Fibroblast of lung (primary cell): ENCODE measurements at regions not wholly inside any gene's neighbourhood (a gene's known extent, or its start where the extent isn't known, plus 50 kb on each side); places are given as distances from the start of the nearest gene placed in this dataset.

ENCODE experiments used
- DNase-seq, 2 donors: peaks; one replicate each; pipeline versions ENCODE4 v3.0.0 to v3.0.0-alpha.2; 2010; ENCODE audit warnings: low read depth in 2 of 2
- H2AFZ ChIP-seq: 2 replicates; pipeline ENCODE4 v1.5.1; 2012; ENCODE audit warnings: low read length, control low read depth, inconsistent platforms
- H3K27ac ChIP-seq: 2 replicates; pipeline ENCODE4 v1.5.1; 2011; ENCODE audit warnings: low read length, control low read depth; ENCODE audit not compliant: insufficient read depth
- H3K27me3 ChIP-seq: 2 replicates; pipeline ENCODE4 v1.5.1; 2011; ENCODE audit warnings: mild to moderate bottlenecking, low read length; ENCODE audit not compliant: control insufficient read depth, insufficient read depth
- H3K36me3 ChIP-seq: 2 replicates; pipeline ENCODE4 v1.5.1; 2011; ENCODE audit warnings: low read length; ENCODE audit not compliant: control insufficient read depth, insufficient read depth
- H3K4me1 ChIP-seq: 2 replicates; pipeline ENCODE4 v1.5.1; 2011; ENCODE audit warnings: low read length; ENCODE audit not compliant: control insufficient read depth, insufficient read depth; ENCODE audit errors: extremely low read depth
- H3K4me2 ChIP-seq: 2 replicates; pipeline ENCODE4 v1.5.1; 2011; ENCODE audit warnings: low read length, control low read depth; ENCODE audit not compliant: insufficient read depth; ENCODE audit errors: extremely low read depth
- H3K4me3 ChIP-seq, 4 experiments: fragments of 200-600 bp in 1 of 4; sonication (generic) in 1 of 4; replicated peaks in 1 of 4; 2 replicates each; pipeline ENCODE4 v1.5.1; 2011 to 2016; ENCODE audit warnings: low read length in 4 of 4, low read depth in 3 of 4, mild to moderate bottlenecking in 3 of 4, control low read depth in 2 of 4, inconsistent platforms in 1 of 4, mixed read lengths in 1 of 4; ENCODE audit not compliant: insufficient read depth in 1 of 4; ENCODE audit errors: control extremely low read depth in 1 of 4
- H3K79me2 ChIP-seq: 2 replicates; pipeline ENCODE4 v1.5.1; 2012; ENCODE audit warnings: mild to moderate bottlenecking, low read length, inconsistent platforms; ENCODE audit not compliant: control insufficient read depth, insufficient read depth
- H3K9ac ChIP-seq: 2 replicates; pipeline ENCODE4 v1.5.1; 2011; ENCODE audit warnings: mild to moderate bottlenecking, low read length, control low read depth; ENCODE audit not compliant: insufficient read depth
- H3K9me3 ChIP-seq: 2 replicates; pipeline ENCODE4 v1.5.1; 2012; ENCODE audit warnings: low read depth, low read length; ENCODE audit not compliant: control insufficient read depth, insufficient read depth
- H4K20me1 ChIP-seq: 2 replicates; pipeline ENCODE4 v1.5.1; 2011; ENCODE audit warnings: low read length; ENCODE audit not compliant: control insufficient read depth, insufficient read depth; ENCODE audit errors: extremely low read depth
- EZH2 ChIP-seq: IDR thresholded peaks from 2 replicates; pipeline ENCODE4 v1.5.1; 2012; ENCODE audit warnings: low read length, control low read depth, mild to moderate bottlenecking; ENCODE audit errors: missing control alignments
- TF ChIP-seq, protein P1 (sequence below), 2 donors: IDR thresholded peaks in 1 of 2; conservative IDR thresholded peaks in 1 of 2; 1 replicate in 1 of 2; 2 replicates in 1 of 2; pipeline ENCODE4 v1.5.1; 2011 to 2012; ENCODE audit warnings: low read length in 2 of 2, control low read depth in 1 of 2, inconsistent platforms in 1 of 2, low read depth in 1 of 2, mild to moderate bottlenecking in 1 of 2

DNA sequence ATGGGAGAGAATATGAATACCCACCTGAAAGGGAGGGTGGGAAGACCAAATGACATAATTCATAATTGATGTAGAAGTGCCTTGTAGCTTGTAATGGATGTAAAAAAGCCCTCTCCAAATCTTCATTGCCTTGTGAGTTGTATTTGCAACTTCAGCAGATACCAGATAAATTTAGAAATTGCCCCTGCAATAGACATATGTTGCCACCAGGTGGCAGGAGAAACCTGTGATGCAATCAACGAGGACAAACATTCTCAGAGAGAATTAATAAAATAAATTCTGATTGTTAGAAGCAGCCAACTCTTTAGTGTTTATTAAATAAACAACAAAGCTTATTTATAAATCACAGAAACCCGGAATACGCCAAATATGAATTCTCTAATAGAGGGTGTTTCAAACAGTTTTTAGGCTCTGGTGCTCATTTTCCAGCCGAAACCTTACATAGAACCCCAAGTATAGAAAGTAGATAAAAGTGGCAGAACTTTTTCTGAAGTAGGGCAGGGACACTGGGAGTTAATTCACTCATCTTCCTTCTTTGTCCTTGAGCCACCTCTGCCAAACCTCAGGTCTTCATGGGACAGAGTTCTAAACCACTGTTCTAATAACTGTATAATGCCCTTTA lies 147.8 kb downstream of the TMEM38B start:
- Histone ChIP-seq H3K9ac (no peak overlapping the region), H3K27me3 (no peaks in the 10 kb centered on the region), H3K27ac (no peak overlapping the region), H2AFZ (no peak overlapping the region), H3K36me3 (no peaks in the 10 kb centered on the region), H3K79me2 (no peaks in the 10 kb centered on the region), H4K20me1 (no peaks in the 10 kb centered on the region), H3K4me3 (no peak overlapping the region), H3K4me1 (no peaks in the 10 kb centered on the region), H3K4me2 (no peak overlapping the region), H3K9me3 (no peaks in the 10 kb centered on the region)
- no peak for TF ChIP-seq EZH2
- TF ChIP-seq, protein P1, sequence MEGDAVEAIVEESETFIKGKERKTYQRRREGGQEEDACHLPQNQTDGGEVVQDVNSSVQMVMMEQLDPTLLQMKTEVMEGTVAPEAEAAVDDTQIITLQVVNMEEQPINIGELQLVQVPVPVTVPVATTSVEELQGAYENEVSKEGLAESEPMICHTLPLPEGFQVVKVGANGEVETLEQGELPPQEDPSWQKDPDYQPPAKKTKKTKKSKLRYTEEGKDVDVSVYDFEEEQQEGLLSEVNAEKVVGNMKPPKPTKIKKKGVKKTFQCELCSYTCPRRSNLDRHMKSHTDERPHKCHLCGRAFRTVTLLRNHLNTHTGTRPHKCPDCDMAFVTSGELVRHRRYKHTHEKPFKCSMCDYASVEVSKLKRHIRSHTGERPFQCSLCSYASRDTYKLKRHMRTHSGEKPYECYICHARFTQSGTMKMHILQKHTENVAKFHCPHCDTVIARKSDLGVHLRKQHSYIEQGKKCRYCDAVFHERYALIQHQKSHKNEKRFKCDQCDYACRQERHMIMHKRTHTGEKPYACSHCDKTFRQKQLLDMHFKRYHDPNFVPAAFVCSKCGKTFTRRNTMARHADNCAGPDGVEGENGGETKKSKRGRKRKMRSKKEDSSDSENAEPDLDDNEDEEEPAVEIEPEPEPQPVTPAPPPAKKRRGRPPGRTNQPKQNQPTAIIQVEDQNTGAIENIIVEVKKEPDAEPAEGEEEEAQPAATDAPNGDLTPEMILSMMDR (conservative IDR thresholded peaks at IDR 0.05 in 1 of 2, IDR thresholded peaks at IDR 0.05 in 1 of 2; ENCODE audit: low read depth in 1 of 2, low read length in 2 of 2), result peak; percentile 78 to 88
- peak; percentile 11 to 62 for DNase-seq

- no peaks in the 10 kb centered on the region for H3K79me2 ChIP-seq
- no peaks in the 10 kb centered on the region for H3K9me3 ChIP-seq
- no peak overlapping the region for H3K27ac ChIP-seq
- H3K4me1 ChIP-seq, result no peaks in the 10 kb centered on the region
- H3K9ac ChIP-seq, result no peak overlapping the region
- no peaks in the 10 kb centered on the region for H4K20me1 ChIP-seq
- H3K4me3 ChIP-seq, result no peak overlapping the region
- H2AFZ ChIP-seq, result no peak overlapping the region
- H3K36me3 ChIP-seq, result no peaks in the 10 kb centered on the region
- DNase-seq, result no peak
- H3K27me3 ChIP-seq, result no peaks in the 10 kb centered on the region
- no peak overlapping the region for H3K4me2 ChIP-seq
- no peak for TF ChIP-seq EZH2
- TF ChIP-seq, protein P1 (conservative IDR thresholded peaks at IDR 0.05 in 1 of 2, IDR thresholded peaks at IDR 0.05 in 1 of 2; ENCODE audit: low read depth in 1 of 2, low read length in 2 of 2), result no peak
These were observed 152.5 kb downstream of the TMEM38B start for GRCh38 chr9:105846825-105847224.

DNA sequence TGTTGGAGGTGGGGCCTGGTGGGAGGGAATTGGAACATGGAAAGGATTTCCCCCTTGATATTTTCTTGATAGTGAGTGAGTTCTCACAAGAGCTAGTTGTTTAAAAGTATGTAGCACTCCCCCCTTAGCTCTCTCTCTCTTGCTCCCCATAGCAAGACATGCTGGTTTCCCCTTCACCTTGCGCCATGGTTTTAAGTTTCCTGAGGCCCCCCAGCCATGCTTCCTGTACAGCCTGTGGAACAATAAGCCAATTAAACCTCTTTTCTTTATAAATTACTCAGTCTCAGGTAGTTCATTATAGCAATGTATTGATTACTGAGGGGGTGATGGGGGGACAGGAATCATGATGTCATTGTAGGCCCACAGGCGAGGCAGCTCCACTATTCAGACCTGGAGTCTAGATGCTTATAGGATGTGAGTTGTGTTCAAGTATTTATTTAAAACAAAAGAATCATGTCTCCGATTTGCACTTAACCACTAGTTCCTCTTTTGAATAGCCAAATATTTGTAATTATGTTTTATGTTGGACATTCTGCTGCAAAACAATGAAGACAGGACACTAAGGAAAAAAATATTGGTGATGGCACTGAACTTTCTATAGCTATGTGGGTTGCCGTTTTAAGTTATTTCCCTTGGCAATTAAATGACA lies 156.6 kb downstream of the TMEM38B start:
- Histone ChIP-seq H3K4me3 (no peak overlapping the region), H3K27ac (no peak overlapping the region), H3K4me2 (no peak overlapping the region), H3K79me2 (no peaks in the 10 kb centered on the region), H3K9ac (no peak overlapping the region), H3K4me1 (no peaks in the 10 kb centered on the region), H3K36me3 (no peaks in the 10 kb centered on the region), H3K9me3 (no peaks in the 10 kb centered on the region), H4K20me1 (no peaks in the 10 kb centered on the region), H3K27me3 (no peaks in the 10 kb centered on the region), H2AFZ (no peak overlapping the region)
- TF ChIP-seq, protein P1 (conservative IDR thresholded peaks at IDR 0.05 in 1 of 2, IDR thresholded peaks at IDR 0.05 in 1 of 2; ENCODE audit: low read depth in 1 of 2, low read length in 2 of 2), result no peak
- no peak for TF ChIP-seq EZH2
- DNase-seq, result no peak
